ENCODE measurements at regions not wholly inside any gene's neighbourhood (a gene's known extent, or its start where the extent isn't known, plus 50 kb on each side); places are given as distances from the start of the nearest gene placed in this dataset.

- H3K9me3 ChIP-seq: no peaks in the 10 kb centered on the region
- no peaks in the 10 kb centered on the region for H3K27me3 ChIP-seq
- DNase-seq (no peak), ATAC-seq (no peak)
- intact Hi-C loops (cut with DNase I): no loop called here
- peaks cover 4% of the 10 kb centered on the region for H3K4me1 ChIP-seq
- no peak overlapping the region for H3K27ac ChIP-seq
- H3K36me3 ChIP-seq (replicated peaks in 1 of 2; ENCODE audit: insufficient read depth in 1 of 2, low read depth in 2 of 2): no peaks in the 10 kb centered on the region
- H3K4me3 ChIP-seq: no peak overlapping the region
- no peak for TF ChIP-seq CTCF (IDR thresholded peaks at IDR 0.05)
- no peak for TF ChIP-seq POLR2A (IDR thresholded peaks at IDR 0.05)
- WGBS, 2 donors: 87 to 88% methylated on average over 5 of the region's 5 CpGs
Measured at GRCh38 chr14:71410578-71411284, 503.5 kb downstream of the PCNX1 start.

DNA sequence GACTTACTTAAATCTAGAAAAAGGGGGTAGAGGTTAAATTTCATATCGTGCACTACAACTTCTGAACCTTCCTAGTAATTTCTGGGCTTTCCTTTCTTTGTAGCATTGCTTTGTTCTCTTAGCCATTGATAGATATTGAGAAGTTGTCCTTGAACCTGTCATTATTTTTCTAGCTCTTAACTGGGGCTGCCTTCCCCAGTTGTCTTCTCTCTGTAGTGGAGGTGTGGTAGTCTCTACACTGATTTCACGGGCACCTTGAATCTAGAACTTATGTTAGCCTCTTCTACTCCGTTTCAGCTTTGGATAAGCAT is 504.0 kb downstream of the PCNX1 start:
- H3K36me3 ChIP-seq (replicated peaks in 1 of 2; ENCODE audit: insufficient read depth in 1 of 2, low read depth in 2 of 2): no peaks in the 10 kb centered on the region
- no peak for DNase-seq
- intact Hi-C loops (cut with DNase I): no loop called here
- WGBS, 2 donors: 84 to 89% methylated on average over 3 of the region's 3 CpGs
- H3K4me3 ChIP-seq: no peak overlapping the region
- H3K27ac ChIP-seq: no peak overlapping the region
- TF ChIP-seq POLR2A (IDR thresholded peaks at IDR 0.05) (no peak), CTCF (IDR thresholded peaks at IDR 0.05) (no peak)
- H3K4me1 ChIP-seq: peaks cover 4% of the 10 kb centered on the region
- ATAC-seq: no peak
- no peaks in the 10 kb centered on the region for H3K27me3 ChIP-seq
- no peaks in the 10 kb centered on the region for H3K9me3 ChIP-seq

GRCh38 chr14:71411738-71412137 is 504.5 kb downstream of the PCNX1 start:
- H3K27ac ChIP-seq: no peak overlapping the region
- no peaks in the 10 kb centered on the region for H3K9me3 ChIP-seq
- DNase-seq (no peak), ATAC-seq (no peak)
- TF ChIP-seq CTCF (IDR thresholded peaks at IDR 0.05): no peak
- no peak for TF ChIP-seq POLR2A (IDR thresholded peaks at IDR 0.05)
- WGBS, 2 donors: 86 to 87% methylated on average over 3 of the region's 3 CpGs
- H3K36me3 ChIP-seq (replicated peaks in 1 of 2; ENCODE audit: insufficient read depth in 1 of 2, low read depth in 2 of 2): no peaks in the 10 kb centered on the region
- H3K4me3 ChIP-seq: no peak overlapping the region
- intact Hi-C loops (cut with DNase I): no loop called here
- peaks cover 4% of the 10 kb centered on the region for H3K4me1 ChIP-seq
- no peaks in the 10 kb centered on the region for H3K27me3 ChIP-seq

- no peak for DNase-seq
- ATAC-seq: no peak
- no peak overlapping the region for H3K27ac ChIP-seq
- no peaks in the 10 kb centered on the region for H3K27me3 ChIP-seq
- H3K36me3 ChIP-seq (replicated peaks in 1 of 2; ENCODE audit: insufficient read depth in 1 of 2, low read depth in 2 of 2): no peaks in the 10 kb centered on the region
- peaks cover 4% of the 10 kb centered on the region for H3K4me1 ChIP-seq
- no peaks in the 10 kb centered on the region for H3K9me3 ChIP-seq
- intact Hi-C loops (cut with DNase I): no loop called here
- H3K4me3 ChIP-seq: no peak overlapping the region
- WGBS, 2 donors: 87 to 91% methylated on average over 5 of the region's 5 CpGs
- TF ChIP-seq CTCF (IDR thresholded peaks at IDR 0.05) (no peak), POLR2A (IDR thresholded peaks at IDR 0.05) (no peak)
Measured at GRCh38 chr14:71414631-71415403, 507.6 kb downstream of the PCNX1 start.

DNA sequence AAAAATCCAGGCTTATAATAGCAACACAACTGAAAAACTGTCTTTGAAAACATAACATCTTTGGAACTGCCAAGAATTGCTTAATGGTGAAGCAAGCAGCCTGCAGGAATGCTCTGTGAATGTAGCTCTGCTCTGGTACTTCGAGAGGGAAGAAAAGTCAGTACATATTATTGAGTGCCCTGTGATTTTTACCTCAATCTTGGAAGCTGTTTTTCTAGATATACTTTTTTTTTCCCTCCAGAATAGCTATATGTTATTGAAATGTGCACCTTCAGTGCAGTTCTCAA is 508.1 kb downstream of the PCNX1 start:
- ATAC-seq (no peak), DNase-seq (no peak)
- peaks cover 4% of the 10 kb centered on the region for H3K4me1 ChIP-seq
- TF ChIP-seq POLR2A (IDR thresholded peaks at IDR 0.05): no peak
- no peak for TF ChIP-seq CTCF (IDR thresholded peaks at IDR 0.05)
- intact Hi-C loops (cut with DNase I): no loop called here
- H3K27me3 ChIP-seq: no peaks in the 10 kb centered on the region
- H3K4me3 ChIP-seq: no peak overlapping the region
- 83 to 91% methylated on average over 1 of the region's 1 CpG for WGBS, 2 donors
- H3K27ac ChIP-seq: no peak overlapping the region
- no peaks in the 10 kb centered on the region for H3K36me3 ChIP-seq (replicated peaks in 1 of 2; ENCODE audit: insufficient read depth in 1 of 2, low read depth in 2 of 2)
- H3K9me3 ChIP-seq: no peaks in the 10 kb centered on the region

Measured in body of pancreas (tissue), 4 donors.